ENCODE measurements at regions not wholly inside any gene's neighbourhood (a gene's known extent, or its start where the extent isn't known, plus 50 kb on each side); places are given as distances from the start of the nearest gene placed in this dataset.
"Not testable (repeated sequence)": the region's sequence is repeated elsewhere in the genome, so short reads cannot be mapped to it uniquely, and the experiment has no call there.

DNA sequence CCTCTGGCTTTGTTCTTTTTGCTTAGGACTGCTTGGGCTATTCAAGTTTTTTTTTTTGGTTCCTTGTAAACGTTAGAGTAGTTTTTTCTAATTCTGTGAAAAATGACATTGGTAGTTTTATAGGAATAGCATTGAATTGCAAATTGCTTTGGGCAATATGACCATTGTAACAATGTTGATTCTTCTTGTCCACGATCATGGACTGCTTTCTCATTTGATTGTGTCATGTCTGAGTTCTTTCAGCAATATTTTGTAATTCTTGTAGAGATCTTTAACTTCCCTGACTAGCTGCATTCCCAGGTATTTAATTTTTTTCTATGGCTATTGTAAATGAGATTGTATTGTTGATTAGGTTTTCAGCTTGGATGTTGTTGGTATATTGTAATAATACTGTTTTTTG, 286.2 kb upstream of the C1QTNF3 start:
- DNase-seq (ENCODE audit: low spot score): not testable (repeated sequence)

DNA sequence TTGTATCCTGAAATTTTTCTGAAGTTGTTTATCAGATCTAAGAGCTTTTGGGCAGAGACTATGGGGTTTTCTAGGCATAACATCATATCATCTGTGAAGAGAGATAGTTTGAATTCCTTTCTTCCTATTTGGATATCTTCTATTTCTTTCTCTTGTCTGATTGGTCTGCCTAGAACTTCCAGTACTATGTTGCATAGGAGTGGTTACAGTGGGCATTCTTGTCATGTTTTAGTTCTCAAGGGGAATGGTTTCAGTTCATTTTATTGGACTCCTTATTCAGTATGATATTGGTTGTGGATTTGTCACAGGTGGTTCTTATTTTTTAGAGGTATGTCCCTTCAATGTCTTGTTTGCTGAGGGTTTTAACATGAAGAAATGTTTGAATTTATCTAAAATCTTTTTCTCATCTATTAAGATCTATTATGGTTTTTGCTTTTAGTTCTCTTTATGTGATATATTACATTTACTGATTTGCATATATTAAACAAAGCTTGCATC, 286.6 kb upstream of the C1QTNF3 start:
- DNase-seq (ENCODE audit: low spot score): not testable (repeated sequence)

DNA sequence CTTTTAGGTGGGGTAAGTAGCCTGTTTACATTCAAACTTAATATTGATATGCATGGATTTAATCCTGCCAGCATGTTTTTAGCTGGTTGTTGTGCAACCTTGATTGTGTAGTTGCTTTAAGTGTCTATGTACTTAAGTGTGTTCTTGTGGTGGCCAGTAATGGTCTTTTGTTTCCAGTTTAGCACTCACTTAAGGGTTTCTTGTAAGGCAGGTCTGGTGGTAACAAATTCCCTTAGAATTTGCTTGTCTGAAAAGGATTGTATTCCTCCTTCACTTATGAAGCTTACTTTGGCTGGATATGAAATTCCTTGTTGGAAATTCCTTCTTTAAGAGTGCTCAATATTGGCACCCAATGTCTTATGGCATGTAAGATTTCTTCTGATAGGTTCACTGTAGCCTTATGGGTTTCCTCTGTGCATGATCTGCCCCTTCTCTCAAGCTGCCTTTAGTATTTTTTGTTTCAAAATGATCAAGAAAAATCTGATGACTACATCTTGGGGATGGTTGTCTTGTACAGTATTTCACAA, 289.0 kb upstream of the C1QTNF3 start:
- DNase-seq (ENCODE audit: low spot score): not testable (repeated sequence)

DNA sequence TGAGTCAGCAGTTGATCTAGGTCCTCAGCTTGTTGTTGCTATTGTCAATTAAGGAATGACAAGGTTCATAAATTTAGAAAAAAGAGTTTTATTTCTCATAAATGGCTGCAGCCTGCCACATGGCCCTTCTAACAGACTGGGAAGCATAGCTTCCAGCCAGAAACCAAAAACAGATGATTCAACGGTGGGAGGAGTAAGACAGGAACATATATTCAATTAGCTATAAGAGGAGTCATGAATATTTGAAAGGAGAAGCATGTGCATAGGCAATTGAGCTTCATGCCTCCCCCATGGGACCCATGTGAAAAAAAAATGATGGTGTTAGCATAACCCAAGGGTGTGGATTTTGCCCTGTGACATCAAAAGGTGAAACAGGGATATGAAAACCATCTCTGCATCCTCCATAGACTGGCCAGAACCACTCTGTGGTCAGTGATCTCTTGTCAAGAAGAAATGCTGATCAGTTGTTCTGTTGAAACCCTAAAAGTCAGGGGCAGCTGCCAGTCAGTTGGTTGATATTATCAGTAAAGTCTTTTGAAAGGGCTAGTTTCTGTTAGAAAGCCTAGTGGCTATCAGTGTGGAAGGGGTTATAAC, 296.5 kb upstream of the C1QTNF3 start:
- not testable (repeated sequence) for DNase-seq (ENCODE audit: low spot score)

- DNase-seq (ENCODE audit: low spot score): not testable (repeated sequence)
Measured at GRCh38 chr5:34354440-34354839, 301.7 kb upstream of the RAI14 start.

DNA sequence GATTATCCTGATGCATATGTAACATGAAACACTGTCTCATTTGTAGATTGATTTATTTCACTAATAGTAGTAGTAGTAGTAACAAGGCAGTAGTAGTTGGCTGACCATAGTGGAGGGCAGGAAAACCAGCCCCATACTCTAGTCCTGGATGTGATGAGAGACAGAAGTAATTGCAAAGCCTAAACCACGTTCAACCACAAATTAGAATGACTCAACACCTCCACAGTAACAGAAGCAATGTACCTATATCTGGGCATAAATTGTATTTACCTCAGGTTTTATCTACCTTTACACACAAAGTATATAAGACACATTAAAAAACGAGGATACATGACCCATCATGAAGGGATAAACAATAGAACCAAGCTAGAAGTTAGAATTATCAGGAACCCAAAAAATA, 284.7 kb upstream of the RAI14 start:
- not testable (repeated sequence) for DNase-seq (ENCODE audit: low spot score)

GRCh38 chr5:34371817-34372216, 284.3 kb upstream of the RAI14 start:
- not testable (repeated sequence) for DNase-seq (ENCODE audit: low spot score)

GRCh38 chr5:34372739-34373138, 283.4 kb upstream of the RAI14 start:
- DNase-seq (ENCODE audit: low spot score): not testable (repeated sequence)

DNA sequence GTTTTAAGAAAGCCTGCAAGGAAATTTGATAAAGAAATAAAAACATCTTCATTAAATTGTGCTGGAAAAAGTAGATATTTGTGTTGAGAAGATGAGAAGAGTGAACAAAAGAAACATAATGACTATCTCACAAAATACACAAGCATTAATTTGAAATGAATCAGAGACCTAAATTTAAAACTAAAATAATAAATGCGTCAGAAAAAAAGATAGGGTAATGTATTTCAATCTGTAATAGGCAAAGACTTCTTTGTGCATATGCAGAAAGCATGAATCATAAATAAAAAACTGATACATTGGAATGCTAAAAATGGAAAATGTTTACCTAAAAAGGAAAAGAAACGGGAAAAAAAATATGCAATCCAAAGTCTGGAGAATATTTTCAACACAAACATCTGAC, 278.5 kb upstream of the RAI14 start:
- DNase-seq (ENCODE audit: low spot score): not testable (repeated sequence)

DNA sequence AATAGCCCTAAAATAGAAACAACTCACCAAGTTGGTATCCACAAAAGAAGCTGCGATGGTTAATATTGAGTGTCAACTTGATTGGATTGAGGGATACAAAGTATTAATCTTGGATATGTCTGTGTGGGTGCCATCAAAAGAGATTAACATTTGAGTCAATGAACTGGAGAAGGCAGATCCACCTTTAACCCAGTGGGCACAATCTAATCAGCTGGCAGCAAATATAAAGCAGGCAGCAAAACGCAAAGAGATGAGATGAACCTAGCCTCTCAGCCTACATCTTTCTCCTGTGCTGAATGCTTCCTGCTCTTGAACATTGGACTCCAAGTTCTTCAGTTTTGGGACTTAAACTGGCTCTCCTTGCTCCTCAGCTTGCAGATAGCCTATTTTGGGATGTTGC, 277.6 kb upstream of the RAI14 start:
- not testable (repeated sequence) for DNase-seq (ENCODE audit: low spot score)

GRCh38 chr5:34388754-34389153, 267.4 kb upstream of the RAI14 start:
- not testable (repeated sequence) for DNase-seq (ENCODE audit: low spot score)

GRCh38 chr5:34409373-34409772, 246.8 kb upstream of the RAI14 start:
- no peak for DNase-seq (ENCODE audit: low spot score)

DNA sequence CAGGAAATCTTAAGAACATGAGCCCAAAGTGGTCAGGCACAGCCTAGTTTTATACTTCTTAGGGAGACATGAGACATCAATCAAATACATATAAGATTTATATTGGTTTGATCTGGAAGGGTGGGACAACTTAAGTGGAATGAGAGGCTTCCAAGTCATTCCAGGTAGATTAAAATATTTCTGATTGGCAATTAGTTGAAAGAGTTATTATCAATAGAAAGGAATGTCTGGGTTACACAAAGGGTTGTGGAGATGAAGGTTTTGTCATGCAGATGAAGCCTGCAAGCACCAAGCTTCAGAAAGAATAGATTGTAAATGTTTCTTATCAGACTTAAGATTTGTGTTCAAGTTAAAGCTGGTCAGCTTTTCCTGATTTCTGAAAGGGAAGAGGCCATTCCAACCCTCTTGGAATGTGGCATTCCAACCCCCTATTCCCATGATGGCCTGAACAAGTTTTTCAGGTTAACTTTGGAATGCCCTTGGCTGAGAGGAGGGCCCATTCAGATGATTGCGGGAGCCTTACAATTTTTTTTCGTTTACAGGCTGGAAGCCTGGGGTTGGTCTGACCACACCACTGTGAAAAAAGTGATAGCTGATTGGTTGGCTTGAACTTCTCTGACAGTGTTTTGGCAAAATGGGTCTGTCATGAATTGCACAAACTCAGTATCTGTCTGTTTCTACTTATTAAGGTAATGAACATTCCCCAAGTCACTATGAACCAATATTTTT, 245.6 kb upstream of the RAI14 start:
- DNase-seq (ENCODE audit: low spot score): no peak

GRCh38 chr5:34411470-34412346, 244.4 kb upstream of the RAI14 start:
- DNase-seq (ENCODE audit: low spot score): no peak

DNA sequence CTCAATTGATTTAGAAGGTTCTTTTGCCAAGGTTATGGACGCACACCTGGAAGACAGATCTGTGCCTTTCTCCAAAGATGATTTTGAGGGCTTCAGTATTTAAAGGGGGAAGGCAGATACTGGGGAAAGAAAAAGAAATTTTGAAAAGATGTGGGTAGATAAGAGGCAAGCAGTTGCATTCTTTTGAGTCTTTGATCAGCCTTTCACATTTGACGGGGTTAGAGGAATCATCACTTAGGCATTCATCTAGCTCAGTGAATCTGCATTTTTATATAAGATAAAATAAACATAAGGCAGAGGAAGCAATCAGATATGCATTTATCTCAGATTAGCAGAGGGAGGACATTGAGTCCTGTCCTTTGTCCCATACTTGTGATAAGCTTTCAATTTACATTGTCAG, 243.4 kb upstream of the RAI14 start:
- no peak for DNase-seq (ENCODE audit: low spot score)

GRCh38 chr5:34415559-34416198, 240.4 kb upstream of the RAI14 start:
- no peak for DNase-seq (ENCODE audit: low spot score)

DNA sequence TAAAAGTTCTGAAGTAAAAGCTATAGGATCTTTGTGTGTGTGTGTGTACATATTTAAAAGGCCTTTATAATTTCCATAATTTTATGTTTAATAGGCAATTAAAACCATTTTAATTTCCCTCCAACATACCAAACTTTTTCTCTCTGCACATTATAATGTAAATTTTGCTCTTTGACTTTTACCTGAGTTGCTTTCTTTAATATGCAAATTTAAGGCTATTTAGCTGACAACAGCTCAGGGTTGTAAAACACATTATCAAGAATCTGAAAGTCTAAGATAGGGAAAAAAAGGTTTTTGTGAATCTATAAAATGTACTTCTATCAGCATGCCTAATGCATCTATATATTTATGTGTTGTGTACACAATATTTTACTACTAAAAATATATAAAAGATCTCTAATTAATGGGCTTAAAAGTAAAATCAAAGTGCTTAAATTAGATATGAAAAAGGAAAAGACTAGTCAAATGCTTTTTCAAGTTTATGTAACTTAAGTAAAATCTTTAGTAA, 239.6 kb upstream of the RAI14 start:
- DNase-seq (ENCODE audit: low spot score): no peak

GRCh38 chr5:34420191-34420590, 235.9 kb upstream of the RAI14 start:
- not testable (repeated sequence) for DNase-seq (ENCODE audit: low spot score)

DNA sequence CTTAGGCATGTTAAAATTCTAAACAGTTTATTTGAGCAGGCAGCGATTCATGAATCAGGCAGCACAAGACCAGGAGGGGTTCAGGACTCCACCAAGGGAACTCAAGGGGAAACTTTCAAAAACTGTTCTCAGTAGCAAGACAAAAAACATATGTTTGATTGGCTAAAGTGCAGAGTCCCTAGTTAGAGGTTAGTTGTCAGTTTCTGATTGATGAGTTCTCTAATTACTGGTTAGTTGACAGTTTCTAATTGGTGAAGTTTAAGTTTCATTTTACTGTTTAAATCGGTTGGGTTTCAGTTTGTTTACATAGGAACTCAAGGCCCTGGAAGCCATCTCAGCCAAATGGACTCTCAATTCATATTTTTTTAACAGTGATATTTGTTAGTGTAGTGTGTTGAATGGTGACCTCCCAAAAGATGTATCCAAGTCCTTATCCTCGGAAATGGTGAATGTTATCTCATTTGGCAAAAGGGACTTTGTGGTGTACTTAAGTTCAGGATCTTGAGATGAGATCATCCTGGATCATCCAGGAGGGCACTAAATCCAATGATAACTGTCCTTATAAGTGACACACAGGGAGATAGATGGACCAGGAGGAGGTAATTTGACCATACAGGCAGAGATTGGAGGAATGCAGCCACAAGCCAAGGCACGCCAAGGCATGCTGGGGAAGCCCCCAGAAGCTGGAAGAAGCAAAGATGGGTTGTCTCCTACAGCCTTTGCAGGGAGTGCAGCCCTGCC, 219.2 kb upstream of the RAI14 start:
- no peak for DNase-seq (ENCODE audit: low spot score)

DNA sequence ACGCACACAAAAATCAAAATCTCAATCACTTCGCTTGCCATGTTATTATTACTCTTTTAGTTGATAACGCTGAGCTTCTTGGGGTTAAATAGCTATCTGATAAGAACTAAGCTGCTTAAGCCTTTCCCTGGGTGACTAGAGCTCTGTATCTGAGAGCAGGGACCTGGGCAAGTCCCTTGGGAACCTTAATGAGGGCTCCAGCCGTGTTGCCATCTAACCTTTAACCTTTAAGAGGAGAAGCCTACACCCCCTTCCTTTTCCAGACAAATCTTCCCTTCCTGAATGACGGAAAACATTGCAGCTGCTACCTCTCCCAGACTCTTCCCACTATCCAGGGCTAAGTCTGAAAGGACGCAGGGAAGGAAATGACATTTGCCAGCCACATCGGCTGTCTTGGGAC, 216.5 kb upstream of the RAI14 start:
- no peak for DNase-seq (ENCODE audit: low spot score)

- DNase-seq (ENCODE audit: low spot score): not testable (repeated sequence)
Measured at GRCh38 chr5:34441767-34442166, 214.4 kb upstream of the RAI14 start.

Measured in ureter (tissue), 1 donor.